Sigmoid colon (tissue), 4 donors: ENCODE measurements at regions not wholly inside any gene's neighbourhood (a gene's known extent, or its start where the extent isn't known, plus 50 kb on each side); places are given as distances from the start of the nearest gene placed in this dataset.

Source experiments
- CTCF ChIP-seq, 4 experiments: fragments of 450-650 bp in 3 of 4; fragments of 200-600 bp in 1 of 4; IDR thresholded peaks; one replicate each; pipeline ENCODE4 v1.5.1; 2016 to 2019; ENCODE audit warnings: antibody characterized with exemption in 4 of 4, mild to moderate bottlenecking in 3 of 4, moderate library complexity in 2 of 4
- POLR2A ChIP-seq, 2 donors: fragments of 450-650 bp; IDR thresholded peaks; one replicate each; pipeline ENCODE4 v1.6.1; 2016; ENCODE audit warnings: antibody characterized with exemption in 2 of 2, mild to moderate bottlenecking in 2 of 2, moderate library complexity in 2 of 2
- POLR2AphosphoS5 ChIP-seq, 4 donors: sonication (generic); formaldehyde crosslinking; IDR thresholded peaks; one replicate each; pipeline ENCODE4 v1.6.1; 2017; ENCODE audit warnings: antibody characterized with exemption in 4 of 4

- TF ChIP-seq POLR2A (IDR thresholded peaks at IDR 0.05) (no peak), CTCF (IDR thresholded peaks at IDR 0.05) (no peak), POLR2AphosphoS5 (IDR thresholded peaks at IDR 0.05) (no peak)
These were observed 122.4 kb downstream of the CDC7 start for GRCh38 chr1:91623020-91623419.
